T-helper 17 cell (primary cell): ENCODE measurements at regions not wholly inside any gene's neighbourhood (a gene's known extent, or its start where the extent isn't known, plus 50 kb on each side); places are given as distances from the start of the nearest gene placed in this dataset.

Experiments used
- ATAC-seq: fragments of 150-1000 bp; cut with Tn5 transposase; 2 replicates; pipeline ENCODE4 v1.10.0; 2021; ENCODE audit warnings: mild to moderate bottlenecking, moderate library complexity
- DNase-seq, 3 donors: peaks; one replicate each; pipeline versions ENCODE4 v3.0.0 to v3.0.0-alpha.2; 2020 to 2021
- H3K9me3 ChIP-seq: one replicate; pipeline ENCODE4 v1.7.0; 2013; ENCODE audit warnings: low read length, mild to moderate bottlenecking; ENCODE audit not compliant: control insufficient read depth, poor library complexity, severe bottlenecking
- H3K27ac Mint-ChIP-seq: one replicate; pipeline ENCODE4 v1.8.0; 2022; ENCODE audit warnings: mild to moderate bottlenecking, moderate library complexity, mixed read lengths
- H3K27me3 Mint-ChIP-seq: one replicate; pipeline ENCODE4 v1.8.0; 2022; ENCODE audit warnings: mixed read lengths
- H3K36me3 Mint-ChIP-seq: one replicate; pipeline ENCODE4 v1.8.0; 2022; ENCODE audit warnings: low read depth, mixed read lengths
- H3K4me1 Mint-ChIP-seq: one replicate; pipeline ENCODE4 v1.8.0; 2022; ENCODE audit warnings: mild to moderate bottlenecking, mixed read lengths
- H3K4me3 Mint-ChIP-seq: one replicate; pipeline ENCODE4 v1.8.0; 2022; ENCODE audit warnings: mild to moderate bottlenecking, moderate library complexity, mixed read lengths

- Mint-ChIP-seq H3K4me1 (no peaks in the 10 kb centered on the region), H3K36me3 (no peaks in the 10 kb centered on the region), H3K27ac (no peak overlapping the region), H3K27me3 (no peaks in the 10 kb centered on the region), H3K4me3 (no peak overlapping the region)
- ATAC-seq (no peak), DNase-seq (no peak)
- H3K9me3 ChIP-seq = no peaks in the 10 kb centered on the region
These were observed 193.6 kb upstream of the PIK3C3 start for GRCh38 chr18:41761333-41762018.

- Mint-ChIP-seq H3K4me3 (no peak overlapping the region), H3K4me1 (no peaks in the 10 kb centered on the region), H3K27me3 (peaks cover 4% of the 10 kb centered on the region), H3K36me3 (no peaks in the 10 kb centered on the region), H3K27ac (no peak overlapping the region)
- DNase-seq (no peak), ATAC-seq (no peak)
- H3K9me3 ChIP-seq = no peaks in the 10 kb centered on the region
These were observed 196.5 kb upstream of the PIK3C3 start for GRCh38 chr18:41758534-41758933.

GRCh38 chr18:41756141-41756540 lies 198.9 kb upstream of the PIK3C3 start:
- H3K9me3 ChIP-seq = no peaks in the 10 kb centered on the region
- no peak overlapping the region for H3K4me3 Mint-ChIP-seq
- DNase-seq (no peak), ATAC-seq (no peak)
- peaks cover 4% of the 10 kb centered on the region for H3K27me3 Mint-ChIP-seq
- H3K27ac Mint-ChIP-seq = no peak overlapping the region
- H3K36me3 Mint-ChIP-seq = no peaks in the 10 kb centered on the region
- no peaks in the 10 kb centered on the region for H3K4me1 Mint-ChIP-seq

- no peaks in the 10 kb centered on the region for H3K9me3 ChIP-seq
- ATAC-seq = no peak
- Mint-ChIP-seq H3K4me3 (no peak overlapping the region), H3K36me3 (no peaks in the 10 kb centered on the region), H3K27me3 (peaks cover 4% of the 10 kb centered on the region), H3K27ac (no peak overlapping the region), H3K4me1 (no peaks in the 10 kb centered on the region)
- DNase-seq = no peak
These were observed 200.7 kb upstream of the PIK3C3 start for GRCh38 chr18:41754332-41754731.

- no peak overlapping the region for H3K4me3 Mint-ChIP-seq
- peaks cover 4% of the 10 kb centered on the region for H3K27me3 Mint-ChIP-seq
- no peak for DNase-seq
- no peaks in the 10 kb centered on the region for H3K9me3 ChIP-seq
- no peak overlapping the region for H3K27ac Mint-ChIP-seq
- H3K36me3 Mint-ChIP-seq = no peaks in the 10 kb centered on the region
- ATAC-seq = no peak
- no peaks in the 10 kb centered on the region for H3K4me1 Mint-ChIP-seq
These were observed 201.2 kb upstream of the PIK3C3 start for GRCh38 chr18:41753826-41754225.

- H3K27me3 Mint-ChIP-seq = peaks cover 4% of the 10 kb centered on the region
- no peak overlapping the region for H3K27ac Mint-ChIP-seq
- no peak for ATAC-seq
- no peak overlapping the region for H3K4me3 Mint-ChIP-seq
- H3K9me3 ChIP-seq = no peaks in the 10 kb centered on the region
- H3K4me1 Mint-ChIP-seq = no peaks in the 10 kb centered on the region
- no peaks in the 10 kb centered on the region for H3K36me3 Mint-ChIP-seq
- no peak for DNase-seq
These were observed 202.2 kb upstream of the PIK3C3 start for GRCh38 chr18:41752826-41753225.

- no peak overlapping the region for H3K4me3 Mint-ChIP-seq
- H3K27me3 Mint-ChIP-seq = peaks cover 4% of the 10 kb centered on the region
- no peaks in the 10 kb centered on the region for H3K36me3 Mint-ChIP-seq
These were observed 203.4 kb upstream of the PIK3C3 start for GRCh38 chr18:41751652-41752051.

GRCh38 chr18:41751161-41751560 lies 203.9 kb upstream of the PIK3C3 start:
- Mint-ChIP-seq H3K4me3 (no peak overlapping the region), H3K36me3 (no peaks in the 10 kb centered on the region), H3K27me3 (peaks cover 4% of the 10 kb centered on the region), H3K27ac (no peak overlapping the region), H3K4me1 (no peaks in the 10 kb centered on the region)
- DNase-seq = no peak
- no peak for ATAC-seq
- no peaks in the 10 kb centered on the region for H3K9me3 ChIP-seq

More at GRCh38 chr18:41751652-41752051, 203.4 kb upstream of the PIK3C3 start:
- no peaks in the 10 kb centered on the region for H3K9me3 ChIP-seq
- Mint-ChIP-seq H3K4me1 (no peaks in the 10 kb centered on the region), H3K27ac (no peak overlapping the region)
- DNase-seq (no peak), ATAC-seq (no peak)

- H3K4me1 Mint-ChIP-seq = no peaks in the 10 kb centered on the region
These were observed 207.3 kb upstream of the PIK3C3 start for GRCh38 chr18:41747723-41748242.

GRCh38 chr18:41745166-41746049 lies 209.6 kb upstream of the PIK3C3 start:
- no peaks in the 10 kb centered on the region for H3K4me1 Mint-ChIP-seq
- no peaks in the 10 kb centered on the region for H3K27me3 Mint-ChIP-seq
- no peaks in the 10 kb centered on the region for H3K9me3 ChIP-seq
- ATAC-seq (no peak), DNase-seq (no peak)
- H3K36me3 Mint-ChIP-seq = no peaks in the 10 kb centered on the region
- no peak overlapping the region for H3K4me3 Mint-ChIP-seq
- no peak overlapping the region for H3K27ac Mint-ChIP-seq

More at GRCh38 chr18:41747723-41748242, 207.3 kb upstream of the PIK3C3 start:
- Mint-ChIP-seq H3K27ac (no peak overlapping the region), H3K27me3 (no peaks in the 10 kb centered on the region), H3K4me3 (no peak overlapping the region), H3K36me3 (no peaks in the 10 kb centered on the region)
- DNase-seq (no peak), ATAC-seq (no peak)
- H3K9me3 ChIP-seq = no peaks in the 10 kb centered on the region

GRCh38 chr18:41744421-41745030 lies 210.5 kb upstream of the PIK3C3 start:
- ATAC-seq (no peak), DNase-seq (no peak)
- H3K9me3 ChIP-seq = no peaks in the 10 kb centered on the region
- Mint-ChIP-seq H3K4me3 (no peak overlapping the region), H3K27ac (no peak overlapping the region), H3K36me3 (no peaks in the 10 kb centered on the region), H3K4me1 (no peaks in the 10 kb centered on the region), H3K27me3 (no peaks in the 10 kb centered on the region)

- DNase-seq = no peak
- H3K27ac Mint-ChIP-seq = no peak overlapping the region
- no peaks in the 10 kb centered on the region for H3K9me3 ChIP-seq
- no peaks in the 10 kb centered on the region for H3K4me1 Mint-ChIP-seq
- H3K36me3 Mint-ChIP-seq = no peaks in the 10 kb centered on the region
- no peaks in the 10 kb centered on the region for H3K27me3 Mint-ChIP-seq
- ATAC-seq = no peak
- H3K4me3 Mint-ChIP-seq = no peak overlapping the region
These were observed 217.8 kb upstream of the PIK3C3 start for GRCh38 chr18:41737218-41737617.

GRCh38 chr18:41734917-41735316 lies 220.1 kb upstream of the PIK3C3 start:
- DNase-seq = no peak
- Mint-ChIP-seq H3K4me1 (no peaks in the 10 kb centered on the region), H3K36me3 (no peaks in the 10 kb centered on the region), H3K27me3 (no peaks in the 10 kb centered on the region), H3K4me3 (no peak overlapping the region), H3K27ac (no peak overlapping the region)
- no peaks in the 10 kb centered on the region for H3K9me3 ChIP-seq
- ATAC-seq = no peak
